ENCODE measurements at regions not wholly inside any gene's neighbourhood (a gene's known extent, or its start where the extent isn't known, plus 50 kb on each side); places are given as distances from the start of the nearest gene placed in this dataset.

- no peak for TF ChIP-seq POLR2A (IDR thresholded peaks at IDR 0.05; ENCODE audit: low read length)
- no peak for TF ChIP-seq GATA1 (IDR thresholded peaks at IDR 0.05; ENCODE audit: low read depth, low read length)
Observed at GRCh38 chr7:54153462-54153861, 388.7 kb upstream of the VSTM2A start.
